ENCODE measurements at regions not wholly inside any gene's neighbourhood (a gene's known extent, or its start where the extent isn't known, plus 50 kb on each side); places are given as distances from the start of the nearest gene placed in this dataset.

GRCh38 chr2:150160058-150160457 is 327.4 kb downstream of the RND3 start:
- TF ChIP-seq EZH2phosphoT487 (IDR thresholded peaks at IDR 0.05; ENCODE audit: insufficient read depth, low read depth) (no peak), EZH2 (IDR thresholded peaks at IDR 0.05; ENCODE audit: insufficient read depth, poor library complexity, severe bottlenecking) (no peak)
